SK-N-SH treated with all-trans-retinoic acid at 6 μM for 48 hours (cell line): ENCODE measurements at regions not wholly inside any gene's neighbourhood (a gene's known extent, or its start where the extent isn't known, plus 50 kb on each side); places are given as distances from the start of the nearest gene placed in this dataset.

Experiments
- ATAC-seq: fragments of 200-7000 bp; cut with Tn5 transposase; 3 replicates; pipeline ENCODE4 v1.9.1; 2020; ENCODE audit warnings: mild to moderate bottlenecking, moderate library complexity
- ARNTL ChIP-seq: fragments of 450-650 bp; formaldehyde crosslinking; IDR thresholded peaks from 2 replicates; pipeline ENCODE4 v1.5.0; 2020; ENCODE audit warnings: low read depth, mild to moderate bottlenecking, moderate library complexity, borderline replicate concordance
- BACH2 ChIP-seq: fragments of 250-450 bp; sonication (Bioruptor Pico); IDR thresholded peaks from 2 replicates; pipeline ENCODE4 v1.9.0; 2021; ENCODE audit warnings: mild to moderate bottlenecking, borderline replicate concordance
- CSDC2 ChIP-seq: fragments of 250-450 bp; sonication (Bioruptor Pico); IDR thresholded peaks from 2 replicates; pipeline ENCODE4 v1.5.0; 2020; ENCODE audit warnings: mild to moderate bottlenecking, moderate library complexity
- ESRRG ChIP-seq: fragments of 250-450 bp; sonication (Bioruptor Pico); IDR thresholded peaks from 2 replicates; pipeline ENCODE4 v1.6.1; 2021; ENCODE audit warnings: mild to moderate bottlenecking
- GLIS3 ChIP-seq: fragments of 250-450 bp; sonication (Bioruptor Pico); IDR thresholded peaks from 2 replicates; pipeline ENCODE4 v1.5.0; 2020; ENCODE audit warnings: mild to moderate bottlenecking, moderate library complexity
- OSR1 ChIP-seq: fragments of 250-450 bp; sonication (Bioruptor Pico); IDR thresholded peaks from 2 replicates; pipeline ENCODE4 v1.8.0; 2022; ENCODE audit warnings: moderate library complexity, mild to moderate bottlenecking, inconsistent platforms
- PPARA ChIP-seq: fragments of 250-450 bp; sonication (Bioruptor Pico); IDR thresholded peaks from 2 replicates; pipeline ENCODE4 v1.5.0; 2020; ENCODE audit warnings: mild to moderate bottlenecking, borderline replicate concordance
- RARB ChIP-seq: fragments of 250-450 bp; sonication (Bioruptor Pico); IDR thresholded peaks from 2 replicates; pipeline ENCODE4 v1.8.0; 2021; ENCODE audit warnings: mild to moderate bottlenecking, moderate library complexity
- SNAI2 ChIP-seq: fragments of 250-450 bp; sonication (Bioruptor Pico); IDR thresholded peaks from 2 replicates; pipeline ENCODE4 v1.5.0; 2020; ENCODE audit warnings: mild to moderate bottlenecking, moderate library complexity
- TCF4 ChIP-seq: fragments of 250-450 bp; sonication (Bioruptor Pico); IDR thresholded peaks from 2 replicates; pipeline ENCODE4 v1.8.0; 2021; ENCODE audit warnings: mild to moderate bottlenecking, moderate library complexity, borderline replicate concordance
- TOX ChIP-seq: fragments of 250-450 bp; sonication (Bioruptor Pico); IDR thresholded peaks from 2 replicates; pipeline ENCODE4 v1.8.0; 2021; ENCODE audit warnings: mild to moderate bottlenecking, moderate library complexity, borderline replicate concordance
- ZC3H10 ChIP-seq: fragments of 250-450 bp; sonication (Bioruptor Pico); IDR thresholded peaks from 2 replicates; pipeline ENCODE4 v1.5.1; 2021; ENCODE audit warnings: mild to moderate bottlenecking, moderate library complexity
- ZFP3 ChIP-seq: fragments of 250-450 bp; sonication (Bioruptor Pico); IDR thresholded peaks from 2 replicates; pipeline ENCODE4 v1.5.0; 2020; ENCODE audit warnings: mild to moderate bottlenecking, moderate library complexity
- ZFP30 ChIP-seq: fragments of 450-650 bp; formaldehyde crosslinking; IDR thresholded peaks from 2 replicates; pipeline ENCODE4 v1.5.0; 2022; ENCODE audit warnings: mild to moderate bottlenecking, moderate library complexity
- ZNF565 ChIP-seq: fragments of 450-650 bp; formaldehyde crosslinking; conservative IDR thresholded peaks from 2 replicates; pipeline ENCODE4 v1.5.0; 2020; ENCODE audit warnings: low read depth, mild to moderate bottlenecking, moderate library complexity
- ZNF70 ChIP-seq: fragments of 450-650 bp; formaldehyde crosslinking; IDR thresholded peaks from 2 replicates; pipeline ENCODE4 v1.5.0; 2020; ENCODE audit warnings: mild to moderate bottlenecking, moderate library complexity
- ZNF8 ChIP-seq: fragments of 450-650 bp; formaldehyde crosslinking; IDR thresholded peaks from 2 replicates; pipeline ENCODE4 v1.5.0; 2020; ENCODE audit warnings: mild to moderate bottlenecking, moderate library complexity
- TF ChIP-seq, protein P1 (sequence below): fragments of 250-450 bp; sonication (Bioruptor Pico); IDR thresholded peaks from 2 replicates; pipeline ENCODE4 v1.5.1; 2021; ENCODE audit warnings: mild to moderate bottlenecking, moderate library complexity
- TF ChIP-seq, protein P2 (sequence below): fragments of 250-450 bp; sonication (Bioruptor Pico); IDR thresholded peaks from 2 replicates; pipeline ENCODE4 v1.5.1; 2020; ENCODE audit warnings: low read depth, mild to moderate bottlenecking, moderate library complexity
- TF ChIP-seq, protein P3 (sequence below): fragments of 250-450 bp; sonication (Bioruptor Pico); IDR thresholded peaks from 2 replicates; pipeline ENCODE4 v1.5.0; 2020; ENCODE audit warnings: mild to moderate bottlenecking, moderate library complexity
- TF ChIP-seq, protein P4 (sequence below): fragments of 250-450 bp; sonication (Bioruptor Pico); IDR thresholded peaks from 2 replicates; pipeline ENCODE4 v1.8.0; 2021; ENCODE audit warnings: low read depth, mild to moderate bottlenecking, moderate library complexity, borderline replicate concordance

DNA sequence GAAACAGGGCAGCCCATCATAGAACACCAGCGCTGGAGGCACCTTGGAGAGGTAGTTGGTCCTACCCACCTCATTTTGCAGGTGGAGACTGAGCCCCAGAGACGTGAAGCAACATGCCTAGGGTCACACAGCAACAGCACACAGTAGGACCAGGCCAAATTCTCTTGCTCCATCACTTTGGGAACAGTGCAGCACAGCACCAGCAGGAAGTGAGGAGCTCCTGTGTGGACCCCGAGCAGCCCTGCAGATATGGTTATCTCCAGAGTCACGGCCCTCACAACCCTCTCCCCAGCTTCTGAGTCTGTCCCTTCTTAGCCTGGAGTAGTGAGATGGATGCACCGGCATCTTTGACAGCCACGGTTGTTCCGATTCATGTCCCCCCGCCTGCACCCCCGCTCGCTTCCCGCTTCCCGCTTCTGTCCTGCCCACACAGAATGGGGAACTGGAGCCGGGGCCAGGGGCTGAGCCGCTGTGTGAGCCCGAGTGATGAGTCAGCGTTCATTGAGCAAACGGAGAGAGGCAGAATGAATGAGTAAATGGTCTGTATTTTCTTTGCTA is 72.6 kb upstream of the DUSP22 start:
- TF ChIP-seq, protein P1, sequence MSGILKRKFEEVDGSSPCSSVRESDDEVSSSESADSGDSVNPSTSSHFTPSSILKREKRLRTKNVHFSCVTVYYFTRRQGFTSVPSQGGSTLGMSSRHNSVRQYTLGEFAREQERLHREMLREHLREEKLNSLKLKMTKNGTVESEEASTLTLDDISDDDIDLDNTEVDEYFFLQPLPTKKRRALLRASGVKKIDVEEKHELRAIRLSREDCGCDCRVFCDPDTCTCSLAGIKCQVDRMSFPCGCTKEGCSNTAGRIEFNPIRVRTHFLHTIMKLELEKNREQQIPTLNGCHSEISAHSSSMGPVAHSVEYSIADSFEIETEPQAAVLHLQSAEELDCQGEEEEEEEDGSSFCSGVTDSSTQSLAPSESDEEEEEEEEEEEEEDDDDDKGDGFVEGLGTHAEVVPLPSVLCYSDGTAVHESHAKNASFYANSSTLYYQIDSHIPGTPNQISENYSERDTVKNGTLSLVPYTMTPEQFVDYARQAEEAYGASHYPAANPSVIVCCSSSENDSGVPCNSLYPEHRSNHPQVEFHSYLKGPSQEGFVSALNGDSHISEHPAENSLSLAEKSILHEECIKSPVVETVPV (CRISPR knock-in tag) = no peak
- TF ChIP-seq, protein P2, sequence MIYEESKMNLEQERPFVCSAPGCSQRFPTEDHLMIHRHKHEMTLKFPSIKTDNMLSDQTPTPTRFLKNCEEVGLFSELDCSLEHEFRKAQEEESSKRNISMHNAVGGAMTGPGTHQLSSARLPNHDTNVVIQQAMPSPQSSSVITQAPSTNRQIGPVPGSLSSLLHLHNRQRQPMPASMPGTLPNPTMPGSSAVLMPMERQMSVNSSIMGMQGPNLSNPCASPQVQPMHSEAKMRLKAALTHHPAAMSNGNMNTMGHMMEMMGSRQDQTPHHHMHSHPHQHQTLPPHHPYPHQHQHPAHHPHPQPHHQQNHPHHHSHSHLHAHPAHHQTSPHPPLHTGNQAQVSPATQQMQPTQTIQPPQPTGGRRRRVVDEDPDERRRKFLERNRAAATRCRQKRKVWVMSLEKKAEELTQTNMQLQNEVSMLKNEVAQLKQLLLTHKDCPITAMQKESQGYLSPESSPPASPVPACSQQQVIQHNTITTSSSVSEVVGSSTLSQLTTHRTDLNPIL (CRISPR knock-in tag) = no peak
- no peak for TF ChIP-seq ZFP30 (CRISPR knock-in tag)
- no peak for TF ChIP-seq ZNF565 (CRISPR knock-in tag)
- no peak for TF ChIP-seq GLIS3 (CRISPR knock-in tag)
- TF ChIP-seq PPARA (CRISPR knock-in tag) = no peak
- TF ChIP-seq RARB (CRISPR knock-in tag) = no peak
- TF ChIP-seq, protein P3, sequence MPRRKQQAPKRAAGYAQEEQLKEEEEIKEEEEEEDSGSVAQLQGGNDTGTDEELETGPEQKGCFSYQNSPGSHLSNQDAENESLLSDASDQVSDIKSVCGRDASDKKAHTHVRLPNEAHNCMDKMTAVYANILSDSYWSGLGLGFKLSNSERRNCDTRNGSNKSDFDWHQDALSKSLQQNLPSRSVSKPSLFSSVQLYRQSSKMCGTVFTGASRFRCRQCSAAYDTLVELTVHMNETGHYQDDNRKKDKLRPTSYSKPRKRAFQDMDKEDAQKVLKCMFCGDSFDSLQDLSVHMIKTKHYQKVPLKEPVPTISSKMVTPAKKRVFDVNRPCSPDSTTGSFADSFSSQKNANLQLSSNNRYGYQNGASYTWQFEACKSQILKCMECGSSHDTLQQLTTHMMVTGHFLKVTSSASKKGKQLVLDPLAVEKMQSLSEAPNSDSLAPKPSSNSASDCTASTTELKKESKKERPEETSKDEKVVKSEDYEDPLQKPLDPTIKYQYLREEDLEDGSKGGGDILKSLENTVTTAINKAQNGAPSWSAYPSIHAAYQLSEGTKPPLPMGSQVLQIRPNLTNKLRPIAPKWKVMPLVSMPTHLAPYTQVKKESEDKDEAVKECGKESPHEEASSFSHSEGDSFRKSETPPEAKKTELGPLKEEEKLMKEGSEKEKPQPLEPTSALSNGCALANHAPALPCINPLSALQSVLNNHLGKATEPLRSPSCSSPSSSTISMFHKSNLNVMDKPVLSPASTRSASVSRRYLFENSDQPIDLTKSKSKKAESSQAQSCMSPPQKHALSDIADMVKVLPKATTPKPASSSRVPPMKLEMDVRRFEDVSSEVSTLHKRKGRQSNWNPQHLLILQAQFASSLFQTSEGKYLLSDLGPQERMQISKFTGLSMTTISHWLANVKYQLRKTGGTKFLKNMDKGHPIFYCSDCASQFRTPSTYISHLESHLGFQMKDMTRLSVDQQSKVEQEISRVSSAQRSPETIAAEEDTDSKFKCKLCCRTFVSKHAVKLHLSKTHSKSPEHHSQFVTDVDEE (CRISPR knock-in tag) = no peak
- ATAC-seq = peak; percentile 62

DNA sequence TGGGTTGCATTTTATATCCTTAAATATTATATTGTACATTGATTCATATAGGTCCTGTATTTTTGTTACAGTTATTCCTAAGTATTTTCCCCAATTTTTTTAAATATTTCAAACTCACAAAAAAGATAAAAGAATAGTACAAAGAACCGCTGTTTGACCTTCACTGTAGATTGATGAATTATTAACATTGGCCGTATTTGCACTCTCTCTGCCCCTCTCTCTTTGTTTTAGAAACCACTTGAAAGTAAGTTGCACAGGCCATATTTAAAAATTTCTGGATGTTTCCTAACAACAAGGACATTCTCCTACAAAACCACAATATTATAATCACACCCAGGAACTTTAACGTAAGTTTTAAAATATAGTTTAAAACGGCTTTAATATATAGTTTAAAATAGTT is 72.0 kb upstream of the DUSP22 start:
- TF ChIP-seq ZFP3 (CRISPR knock-in tag) = no peak
- no peak for TF ChIP-seq SNAI2 (CRISPR knock-in tag)
- TF ChIP-seq TOX (CRISPR knock-in tag) = no peak
- TF ChIP-seq ZC3H10 (CRISPR knock-in tag) = no peak

DNA sequence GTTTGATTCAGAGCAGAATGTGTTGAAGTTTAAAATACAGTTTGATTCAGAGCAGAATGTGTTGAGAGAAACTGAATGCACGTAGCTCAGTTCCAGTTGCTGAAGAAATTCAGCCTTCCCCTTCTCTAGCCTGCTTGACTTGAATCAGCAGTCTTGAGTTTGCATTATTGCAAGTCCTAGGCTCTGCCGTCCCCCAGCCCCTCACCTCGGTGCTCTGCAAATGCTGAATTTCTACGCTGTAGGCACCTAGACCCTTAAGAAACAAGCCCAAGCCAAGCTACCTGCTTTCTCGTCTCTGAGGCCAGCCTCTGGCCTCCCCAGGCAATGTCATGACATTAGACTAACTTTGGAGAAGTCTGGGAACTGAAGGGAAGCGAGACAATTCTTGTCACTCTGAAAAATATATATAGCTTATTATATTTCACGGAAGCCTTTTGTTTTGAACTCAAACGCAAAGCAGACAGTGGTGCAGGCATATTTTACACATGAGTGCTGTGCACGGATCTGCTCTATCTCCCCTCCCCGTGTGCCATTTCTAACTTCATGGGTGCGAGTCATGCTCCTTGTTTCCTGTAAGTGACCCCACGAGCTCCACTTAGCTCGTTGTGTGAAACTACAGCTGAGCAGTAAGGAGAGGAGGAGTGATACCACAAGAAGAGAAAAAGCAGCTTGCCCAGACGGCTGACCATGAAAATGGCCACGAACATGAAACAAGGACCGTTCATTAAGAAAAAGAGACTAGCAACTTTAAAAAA is 71.4 kb upstream of the DUSP22 start:
- ATAC-seq = no peak
- TF ChIP-seq, protein P3 (CRISPR knock-in tag) = no peak
- TF ChIP-seq ZNF8 (CRISPR knock-in tag) (no peak), BACH2 (CRISPR knock-in tag) (no peak), ESRRG (CRISPR knock-in tag) (no peak), RARB (CRISPR knock-in tag) (no peak), PPARA (CRISPR knock-in tag) (no peak), TOX (CRISPR knock-in tag) (no peak), ZC3H10 (CRISPR knock-in tag) (no peak), ARNTL (CRISPR knock-in tag) (no peak), ZFP30 (CRISPR knock-in tag) (no peak), SNAI2 (CRISPR knock-in tag) (no peak), OSR1 (no peak), TCF4 (CRISPR knock-in tag) (no peak), CSDC2 (CRISPR knock-in tag) (no peak), ZNF70 (no peak)
- TF ChIP-seq, protein P1 (CRISPR knock-in tag) = no peak
- TF ChIP-seq, protein P2 (CRISPR knock-in tag) = no peak
- TF ChIP-seq, protein P4, sequence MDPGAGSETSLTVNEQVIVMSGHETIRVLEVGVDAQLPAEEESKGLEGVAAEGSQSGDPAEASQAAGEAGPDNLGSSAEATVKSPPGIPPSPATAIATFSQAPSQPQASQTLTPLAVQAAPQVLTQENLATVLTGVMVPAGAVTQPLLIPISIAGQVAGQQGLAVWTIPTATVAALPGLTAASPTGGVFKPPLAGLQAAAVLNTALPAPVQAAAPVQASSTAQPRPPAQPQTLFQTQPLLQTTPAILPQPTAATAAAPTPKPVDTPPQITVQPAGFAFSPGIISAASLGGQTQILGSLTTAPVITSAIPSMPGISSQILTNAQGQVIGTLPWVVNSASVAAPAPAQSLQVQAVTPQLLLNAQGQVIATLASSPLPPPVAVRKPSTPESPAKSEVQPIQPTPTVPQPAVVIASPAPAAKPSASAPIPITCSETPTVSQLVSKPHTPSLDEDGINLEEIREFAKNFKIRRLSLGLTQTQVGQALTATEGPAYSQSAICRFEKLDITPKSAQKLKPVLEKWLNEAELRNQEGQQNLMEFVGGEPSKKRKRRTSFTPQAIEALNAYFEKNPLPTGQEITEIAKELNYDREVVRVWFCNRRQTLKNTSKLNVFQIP (CRISPR knock-in tag) = no peak

More for the DNA sequence above, 72.0 kb upstream of the DUSP22 start:
- ATAC-seq = no peak
